Chondrocyte (in vitro differentiated cells): ENCODE measurements at regions not wholly inside any gene's neighbourhood (a gene's known extent, or its start where the extent isn't known, plus 50 kb on each side); places are given as distances from the start of the nearest gene placed in this dataset.
A peak's percentile ranks its signal among the peaks of the same experiment; 100 is the strongest.

Source experiments
- DNase-seq: peaks from one replicate; pipeline ENCODE4 v3.0.0; 2021; ENCODE audit warnings: mixed read lengths, low spot score
- H3K27ac Mint-ChIP-seq: one replicate; pipeline ENCODE4 v1.8.0; 2021; ENCODE audit warnings: mild to moderate bottlenecking, moderate library complexity, mixed read lengths; ENCODE audit not compliant: unreplicated experiment
- H3K27me3 Mint-ChIP-seq: 2 replicates; pipeline ENCODE4 v1.8.0; 2021; ENCODE audit warnings: low read depth, mixed read lengths
- H3K36me3 Mint-ChIP-seq: 2 replicates; pipeline ENCODE4 v1.8.0; 2021; ENCODE audit warnings: low read depth, mixed read lengths
- H3K4me1 Mint-ChIP-seq: 2 replicates; pipeline ENCODE4 v1.8.0; 2021; ENCODE audit warnings: low read depth, mild to moderate bottlenecking, mixed read lengths
- H3K4me3 Mint-ChIP-seq: one replicate; pipeline ENCODE4 v1.8.0; 2021; ENCODE audit warnings: mild to moderate bottlenecking, moderate library complexity, mixed read lengths; ENCODE audit not compliant: unreplicated experiment
- H3K9me3 Mint-ChIP-seq: 2 replicates; pipeline ENCODE4 v1.8.0; 2021; ENCODE audit warnings: low read depth, mixed read lengths
- TF ChIP-seq, protein P1 (sequence below): fragments of 200-600 bp; sonication (generic); IDR thresholded peaks from 2 replicates; pipeline ENCODE4 v1.5.0; 2021; ENCODE audit warnings: antibody characterized with exemption, mild to moderate bottlenecking, moderate library complexity

DNA sequence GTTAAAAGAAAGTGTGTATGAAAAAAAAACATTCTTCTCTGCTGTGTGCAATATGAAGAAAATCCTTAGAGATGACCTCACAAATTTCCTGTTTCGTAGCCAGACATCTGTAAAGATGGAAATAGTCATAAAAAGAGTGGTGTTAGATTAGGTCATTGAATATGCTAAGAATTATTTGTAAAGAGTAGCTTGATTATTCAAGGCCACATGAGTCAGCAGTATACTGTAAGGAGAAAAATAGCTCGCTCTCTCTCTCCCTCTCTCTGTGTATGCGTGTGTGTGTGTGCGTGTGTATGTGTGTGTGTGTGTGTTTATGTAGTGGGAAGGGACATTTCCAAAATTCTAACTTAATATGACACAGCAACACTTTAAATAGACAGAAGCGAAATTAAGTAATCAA lies 78.8 kb downstream of the PTCHD4 start:
- no peak for DNase-seq
- Mint-ChIP-seq H3K27ac (peak overlapping the region; percentile 59), H3K36me3 (no peaks in the 10 kb centered on the region), H3K4me3 (no peak overlapping the region), H3K9me3 (no peaks in the 10 kb centered on the region), H3K4me1 (peaks cover 13% of the 10 kb centered on the region), H3K27me3 (no peaks in the 10 kb centered on the region)
- TF ChIP-seq, protein P1, sequence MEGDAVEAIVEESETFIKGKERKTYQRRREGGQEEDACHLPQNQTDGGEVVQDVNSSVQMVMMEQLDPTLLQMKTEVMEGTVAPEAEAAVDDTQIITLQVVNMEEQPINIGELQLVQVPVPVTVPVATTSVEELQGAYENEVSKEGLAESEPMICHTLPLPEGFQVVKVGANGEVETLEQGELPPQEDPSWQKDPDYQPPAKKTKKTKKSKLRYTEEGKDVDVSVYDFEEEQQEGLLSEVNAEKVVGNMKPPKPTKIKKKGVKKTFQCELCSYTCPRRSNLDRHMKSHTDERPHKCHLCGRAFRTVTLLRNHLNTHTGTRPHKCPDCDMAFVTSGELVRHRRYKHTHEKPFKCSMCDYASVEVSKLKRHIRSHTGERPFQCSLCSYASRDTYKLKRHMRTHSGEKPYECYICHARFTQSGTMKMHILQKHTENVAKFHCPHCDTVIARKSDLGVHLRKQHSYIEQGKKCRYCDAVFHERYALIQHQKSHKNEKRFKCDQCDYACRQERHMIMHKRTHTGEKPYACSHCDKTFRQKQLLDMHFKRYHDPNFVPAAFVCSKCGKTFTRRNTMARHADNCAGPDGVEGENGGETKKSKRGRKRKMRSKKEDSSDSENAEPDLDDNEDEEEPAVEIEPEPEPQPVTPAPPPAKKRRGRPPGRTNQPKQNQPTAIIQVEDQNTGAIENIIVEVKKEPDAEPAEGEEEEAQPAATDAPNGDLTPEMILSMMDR: no peak

DNA sequence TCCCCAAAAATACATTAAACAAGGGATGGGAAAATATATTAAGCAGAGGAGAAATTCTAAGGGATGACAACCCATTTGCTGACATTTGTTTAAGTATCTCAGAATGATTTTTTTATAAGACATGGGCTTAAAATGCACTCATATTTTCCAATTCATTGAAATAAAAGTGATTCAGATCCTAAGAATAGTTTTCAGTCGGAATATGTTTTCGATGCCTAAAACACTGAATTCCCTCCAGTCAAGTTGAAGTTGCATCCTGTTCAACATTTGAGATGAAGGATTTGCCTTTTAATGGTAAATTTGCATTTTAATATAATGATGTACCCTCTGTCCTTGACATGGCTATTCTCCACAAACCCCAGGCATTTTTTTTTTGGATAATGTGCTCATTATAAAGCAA lies 79.3 kb downstream of the PTCHD4 start:
- Mint-ChIP-seq H3K4me3 (no peak overlapping the region), H3K4me1 (peaks cover 13% of the 10 kb centered on the region), H3K9me3 (no peaks in the 10 kb centered on the region), H3K27me3 (no peaks in the 10 kb centered on the region), H3K27ac (no peak overlapping the region), H3K36me3 (no peaks in the 10 kb centered on the region)
- TF ChIP-seq, protein P1: no peak
- DNase-seq: no peak

DNA sequence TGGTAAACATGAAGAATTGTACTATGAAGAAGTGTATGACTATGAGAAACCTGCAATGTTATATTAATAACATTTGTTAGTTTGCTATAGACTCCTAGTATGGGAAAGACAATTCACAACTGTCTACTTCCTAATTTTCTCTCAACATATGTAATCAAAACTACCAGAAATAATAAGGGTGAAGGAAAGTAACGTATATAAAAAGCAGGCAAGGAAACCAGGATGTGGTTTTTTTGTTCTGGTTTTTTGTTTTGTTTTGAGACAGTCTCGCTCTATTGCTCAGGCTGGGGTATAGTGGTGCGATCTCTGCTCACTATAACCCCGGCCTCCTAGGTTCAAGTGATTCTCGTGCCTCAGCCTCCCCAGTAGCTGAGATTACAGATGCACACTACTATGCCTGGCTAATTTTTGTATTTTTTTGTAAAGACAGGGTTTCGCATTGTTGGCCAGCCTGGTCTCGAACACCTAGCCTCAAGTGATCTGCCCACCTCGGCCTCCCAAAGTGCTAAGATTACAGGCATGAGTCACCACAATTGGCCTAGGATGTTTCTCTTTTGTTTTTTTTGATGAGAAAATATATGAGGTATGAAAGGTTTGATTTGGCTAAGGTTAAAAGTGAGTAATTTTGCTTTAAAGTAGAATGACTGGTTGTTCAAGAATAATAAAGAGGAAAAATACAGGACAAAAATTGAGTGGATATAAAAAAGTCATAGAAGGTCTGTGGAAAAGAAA lies 83.1 kb downstream of the PTCHD4 start:
- Mint-ChIP-seq H3K4me1 (peaks cover 7% of the 10 kb centered on the region), H3K36me3 (no peaks in the 10 kb centered on the region), H3K27ac (no peak overlapping the region), H3K27me3 (peaks cover 2% of the 10 kb centered on the region), H3K4me3 (no peak overlapping the region), H3K9me3 (no peaks in the 10 kb centered on the region)
- DNase-seq: no peak
- TF ChIP-seq, protein P1: no peak

DNA sequence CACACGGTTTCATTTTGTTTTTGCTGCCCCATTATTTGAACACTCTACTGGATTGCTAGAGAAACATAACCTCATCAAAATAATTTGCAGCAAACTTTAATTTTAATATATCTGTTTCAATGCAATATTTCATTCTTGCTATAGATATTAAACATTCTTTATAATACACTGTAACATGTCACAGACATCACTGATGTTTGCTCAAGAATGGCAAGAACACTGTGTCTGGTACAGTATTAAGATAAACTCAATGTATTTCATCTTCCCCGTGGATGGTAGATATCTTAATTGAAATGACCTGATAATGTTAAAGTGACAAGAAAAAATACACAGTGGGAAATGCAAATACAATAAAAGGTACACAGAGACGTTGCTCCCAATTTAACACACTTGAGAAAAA lies 86.0 kb downstream of the PTCHD4 start:
- no peak overlapping the region for H3K27ac Mint-ChIP-seq
- no peak for DNase-seq
- H3K27me3 Mint-ChIP-seq: peaks cover 2% of the 10 kb centered on the region
- H3K4me1 Mint-ChIP-seq: no peaks in the 10 kb centered on the region
- no peaks in the 10 kb centered on the region for H3K36me3 Mint-ChIP-seq
- TF ChIP-seq, protein P1: no peak
- H3K4me3 Mint-ChIP-seq: no peak overlapping the region
- H3K9me3 Mint-ChIP-seq: no peaks in the 10 kb centered on the region

DNA sequence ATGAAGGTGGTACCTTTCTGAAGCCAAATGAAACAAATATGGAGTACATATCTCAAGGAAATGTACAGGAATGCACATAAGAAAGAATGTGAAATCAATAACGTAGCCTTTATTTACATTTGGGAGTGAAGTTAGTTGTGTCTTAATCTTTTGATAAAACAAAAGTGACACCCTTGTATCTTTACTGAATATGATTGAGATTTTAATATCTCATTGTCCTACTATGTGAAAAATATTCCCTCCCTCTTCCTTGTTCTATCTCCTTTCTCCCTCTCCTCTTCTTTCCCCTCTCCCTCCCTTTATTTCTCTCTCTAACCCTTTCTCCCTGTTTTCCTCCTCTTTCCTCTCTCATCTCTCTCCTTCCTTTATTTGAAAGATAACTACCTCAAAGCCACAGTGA lies 89.1 kb downstream of the PTCHD4 start:
- TF ChIP-seq, protein P1: no peak
- H3K4me1 Mint-ChIP-seq: no peaks in the 10 kb centered on the region
- H3K4me3 Mint-ChIP-seq: no peak overlapping the region
- no peak overlapping the region for H3K27ac Mint-ChIP-seq
- peaks cover 2% of the 10 kb centered on the region for H3K27me3 Mint-ChIP-seq
- H3K9me3 Mint-ChIP-seq: no peaks in the 10 kb centered on the region
- no peak for DNase-seq
- H3K36me3 Mint-ChIP-seq: no peaks in the 10 kb centered on the region
